Mesenchymal stem cell (in vitro differentiated cells and primary cell): ENCODE measurements at regions not wholly inside any gene's neighbourhood (a gene's known extent, or its start where the extent isn't known, plus 50 kb on each side); places are given as distances from the start of the nearest gene placed in this dataset.
A peak's percentile ranks its signal among the peaks of the same experiment; 100 is the strongest.

ENCODE experiments used
- DNase-seq: peaks from one replicate; pipeline ENCODE4 v3.0.0-alpha.2; 2013
- H2AFZ ChIP-seq: one replicate; pipeline ENCODE4 v1.6.1; 2013; ENCODE audit warnings: low read depth, mild to moderate bottlenecking, control low read depth, inconsistent platforms, low read length, moderate library complexity
- H2AK5ac ChIP-seq: 2 replicates; pipeline ENCODE4 v1.6.1; 2013; ENCODE audit warnings: low read length, moderate library complexity, mild to moderate bottlenecking, inconsistent platforms; ENCODE audit not compliant: severe bottlenecking
- H2BK120ac ChIP-seq: one replicate; pipeline ENCODE4 v1.6.1; 2013; ENCODE audit warnings: low read depth, mild to moderate bottlenecking, inconsistent platforms, low read length, moderate library complexity
- H2BK12ac ChIP-seq, 2 experiments: one replicate each; pipeline ENCODE4 v1.6.1; 2013; ENCODE audit warnings: inconsistent platforms in 2 of 2, low read length in 2 of 2, mild to moderate bottlenecking in 2 of 2, moderate library complexity in 2 of 2, control low read depth in 1 of 2
- H2BK15ac ChIP-seq: one replicate; pipeline ENCODE4 v1.6.1; 2013; ENCODE audit warnings: mild to moderate bottlenecking, low read depth, inconsistent platforms; ENCODE audit not compliant: poor library complexity, severe bottlenecking
- H2BK5ac ChIP-seq: 2 replicates; pipeline ENCODE4 v1.6.1; 2013; ENCODE audit warnings: low read depth, mild to moderate bottlenecking, low read length, control low read depth, inconsistent platforms; ENCODE audit not compliant: poor library complexity, severe bottlenecking
- H3K14ac ChIP-seq, 2 experiments: one replicate each; pipeline ENCODE4 v1.6.1; 2013; ENCODE audit warnings: inconsistent platforms in 2 of 2, low read length in 2 of 2, control low read depth in 1 of 2, mild to moderate bottlenecking in 1 of 2, moderate library complexity in 1 of 2
- H3K18ac ChIP-seq, 2 experiments: one replicate each; pipeline ENCODE4 v1.6.1; 2013; ENCODE audit warnings: inconsistent platforms in 2 of 2, low read length in 2 of 2, control low read depth in 1 of 2, low read depth in 1 of 2, mild to moderate bottlenecking in 1 of 2
- H3K23ac ChIP-seq, 2 experiments: one replicate each; pipeline ENCODE4 v1.6.1; 2013; ENCODE audit warnings: inconsistent platforms in 2 of 2, low read length in 2 of 2, mild to moderate bottlenecking in 2 of 2, moderate library complexity in 2 of 2, control low read depth in 1 of 2
- H3K27ac ChIP-seq: 2 replicates; pipeline ENCODE4 v1.5.1; 2013; ENCODE audit warnings: mild to moderate bottlenecking, moderate library complexity, low read length, control low read depth, inconsistent platforms; ENCODE audit not compliant: poor library complexity, severe bottlenecking
- H3K27me3 ChIP-seq, 2 experiments: 2 replicates each; pipeline versions ENCODE4 v1.6.1 to v1.7.0; 2013; ENCODE audit warnings: low read length in 2 of 2, mild to moderate bottlenecking in 2 of 2, moderate library complexity in 2 of 2, control low read depth in 1 of 2, inconsistent platforms in 1 of 2; ENCODE audit not compliant: control insufficient read depth in 1 of 2, insufficient read depth in 1 of 2
- H3K36me3 ChIP-seq, 2 experiments: 2 replicates each; pipeline versions ENCODE4 v1.6.1 to v1.7.0; 2013; ENCODE audit warnings: low read length in 2 of 2, control low read depth in 1 of 2, inconsistent platforms in 1 of 2, low read depth in 1 of 2, mild to moderate bottlenecking in 1 of 2; ENCODE audit not compliant: insufficient read depth in 2 of 2, control insufficient read depth in 1 of 2
- H3K4ac ChIP-seq, 2 experiments: one replicate each; pipeline ENCODE4 v1.6.1; 2013; ENCODE audit warnings: inconsistent platforms in 2 of 2, low read length in 2 of 2, mild to moderate bottlenecking in 2 of 2, moderate library complexity in 2 of 2, control low read depth in 1 of 2, low read depth in 1 of 2
- H3K4me1 ChIP-seq: 2 replicates; pipeline ENCODE4 v1.6.1; 2013; ENCODE audit warnings: low read depth, low read length, control low read depth; ENCODE audit not compliant: control insufficient read depth, insufficient read depth
- H3K4me2 ChIP-seq: 2 replicates; pipeline ENCODE4 v1.6.1; 2013; ENCODE audit warnings: low read length, mild to moderate bottlenecking, inconsistent platforms; ENCODE audit not compliant: poor library complexity, severe bottlenecking
- H3K4me3 ChIP-seq, 2 experiments: 2 replicates each; pipeline versions ENCODE4 v1.5.1 to v1.7.0; 2013; ENCODE audit warnings: low read length in 2 of 2, mild to moderate bottlenecking in 2 of 2, control low read depth in 1 of 2, low read depth in 1 of 2; ENCODE audit not compliant: insufficient read depth in 1 of 2
- H3K79me1 ChIP-seq: replicated peaks from 2 replicates; pipeline ENCODE4 v1.6.1; 2013; ENCODE audit warnings: mild to moderate bottlenecking, control low read depth, low read length, inconsistent platforms; ENCODE audit not compliant: poor library complexity, severe bottlenecking
- H3K9ac ChIP-seq: 2 replicates; pipeline ENCODE4 v1.7.0; 2013; ENCODE audit warnings: mild to moderate bottlenecking, low read length, moderate library complexity
- H3K9me3 ChIP-seq: 2 replicates; pipeline ENCODE4 v1.7.0; 2013; ENCODE audit warnings: mild to moderate bottlenecking, low read length; ENCODE audit not compliant: control insufficient read depth
- H4K8ac ChIP-seq: one replicate; pipeline ENCODE4 v1.6.1; 2013; ENCODE audit warnings: inconsistent platforms, mild to moderate bottlenecking, low read length, moderate library complexity
- H4K91ac ChIP-seq: one replicate; pipeline ENCODE4 v1.6.1; 2013; ENCODE audit warnings: mild to moderate bottlenecking, low read length, inconsistent platforms
- WGBS: methylation state at CpG from one replicate; pipeline ENCODE4 v1.1.7; 2013; ENCODE audit warnings: mixed read lengths; 5-methylcytosine and 5-hydroxymethylcytosine counted together

- H3K23ac ChIP-seq, result no peak overlapping the region
- H3K4ac ChIP-seq, result no peak overlapping the region
- H3K14ac ChIP-seq, result no peak overlapping the region
- H2BK120ac ChIP-seq, result no peak overlapping the region
- H3K27me3 ChIP-seq, result no peaks in the 10 kb centered on the region
- no peak overlapping the region for H3K4me3 ChIP-seq
- no peak overlapping the region for H2AK5ac ChIP-seq
- no peak overlapping the region for H3K9ac ChIP-seq
- H3K9me3 ChIP-seq, result no peaks in the 10 kb centered on the region
- no peaks in the 10 kb centered on the region for H3K79me1 ChIP-seq
- no peak overlapping the region for H2BK15ac ChIP-seq
- no peak overlapping the region for H4K8ac ChIP-seq
- no peak overlapping the region for H2BK12ac ChIP-seq
- H2BK5ac ChIP-seq, result no peak overlapping the region
- no peaks in the 10 kb centered on the region for H3K36me3 ChIP-seq
- WGBS, result 50% methylated on average over 2 of the region's 3 CpGs
- H2AFZ ChIP-seq, result no peak overlapping the region
- no peaks in the 10 kb centered on the region for H3K4me1 ChIP-seq
- H3K18ac ChIP-seq, result no peak overlapping the region
- H3K4me2 ChIP-seq, result no peak overlapping the region
- no peak overlapping the region for H3K27ac ChIP-seq
- no peak overlapping the region for H4K91ac ChIP-seq
- no peak for DNase-seq
These were observed 876.5 kb upstream of the INTU start for GRCh38 chr4:126756050-126756829.

GRCh38 chr4:126757219-126757618 lies 875.5 kb upstream of the INTU start:
- H3K36me3 ChIP-seq, result no peaks in the 10 kb centered on the region
- no peak overlapping the region for H3K9ac ChIP-seq
- H3K27me3 ChIP-seq, result no peaks in the 10 kb centered on the region
- H3K18ac ChIP-seq, result no peak overlapping the region
- peak; percentile 75 for DNase-seq
- H3K4me2 ChIP-seq, result no peak overlapping the region
- H3K4me3 ChIP-seq, result no peak overlapping the region
- no peak overlapping the region for H3K27ac ChIP-seq
- no peak overlapping the region for H2BK12ac ChIP-seq
- no peak overlapping the region for H3K23ac ChIP-seq
- no peak overlapping the region for H4K8ac ChIP-seq
- H2AFZ ChIP-seq, result no peak overlapping the region
- H4K91ac ChIP-seq, result no peak overlapping the region
- no CpG with 5 or more reads among the region's 1 CpG for WGBS
- H3K14ac ChIP-seq, result no peak overlapping the region
- H2BK15ac ChIP-seq, result no peak overlapping the region
- no peaks in the 10 kb centered on the region for H3K79me1 ChIP-seq
- no peak overlapping the region for H3K4ac ChIP-seq
- no peak overlapping the region for H2AK5ac ChIP-seq
- H3K9me3 ChIP-seq, result no peaks in the 10 kb centered on the region
- H3K4me1 ChIP-seq, result no peaks in the 10 kb centered on the region
- H2BK120ac ChIP-seq, result no peak overlapping the region
- no peak overlapping the region for H2BK5ac ChIP-seq

- H3K18ac ChIP-seq, result no peak overlapping the region
- no peak overlapping the region for H2BK5ac ChIP-seq
- no peak overlapping the region for H3K9ac ChIP-seq
- no peak overlapping the region for H2BK15ac ChIP-seq
- H3K4me2 ChIP-seq, result no peak overlapping the region
- H4K91ac ChIP-seq, result peak overlapping the region; percentile 25
- H2AFZ ChIP-seq, result no peak overlapping the region
- H4K8ac ChIP-seq, result no peak overlapping the region
- DNase-seq, result no peak
- H2BK12ac ChIP-seq, result no peak overlapping the region
- no peak overlapping the region for H2BK120ac ChIP-seq
- H2AK5ac ChIP-seq, result no peak overlapping the region
- no peaks in the 10 kb centered on the region for H3K27me3 ChIP-seq
- H3K4ac ChIP-seq, result no peak overlapping the region
- H3K27ac ChIP-seq, result no peak overlapping the region
- H3K4me1 ChIP-seq, result no peaks in the 10 kb centered on the region
- WGBS, result 71% methylated on average over 2 of the region's 2 CpGs
- peaks cover 8% of the 10 kb centered on the region for H3K9me3 ChIP-seq
- H3K14ac ChIP-seq, result no peak overlapping the region
- no peaks in the 10 kb centered on the region for H3K36me3 ChIP-seq
- no peak overlapping the region for H3K23ac ChIP-seq
- H3K4me3 ChIP-seq, result no peak overlapping the region
- H3K79me1 ChIP-seq, result no peaks in the 10 kb centered on the region
These were observed 874.3 kb upstream of the INTU start for GRCh38 chr4:126758493-126758892.

GRCh38 chr4:126761947-126762662 lies 870.7 kb upstream of the INTU start:
- Histone ChIP-seq H2AK5ac (no peak overlapping the region), H3K9me3 (peaks cover 9% of the 10 kb centered on the region), H2BK12ac (no peak overlapping the region), H2AFZ (no peak overlapping the region), H3K27me3 (no peaks in the 10 kb centered on the region), H3K18ac (no peak overlapping the region), H3K4me1 (no peaks in the 10 kb centered on the region), H3K27ac (no peak overlapping the region), H3K9ac (no peak overlapping the region), H3K14ac (no peak overlapping the region), H2BK15ac (no peak overlapping the region), H3K36me3 (no peaks in the 10 kb centered on the region), H3K4ac (no peak overlapping the region), H2BK5ac (no peak overlapping the region), H3K23ac (no peak overlapping the region), H3K4me3 (no peak overlapping the region), H2BK120ac (no peak overlapping the region), H4K8ac (no peak overlapping the region), H3K79me1 (no peaks in the 10 kb centered on the region), H3K4me2 (no peak overlapping the region), H4K91ac (no peak overlapping the region)
- no peak for DNase-seq
- WGBS, result 99% methylated on average over 1 of the region's 1 CpG
